ENCODE measurements at regions not wholly inside any gene's neighbourhood (a gene's known extent, or its start where the extent isn't known, plus 50 kb on each side); places are given as distances from the start of the nearest gene placed in this dataset.

- TF ChIP-seq CTCF (IDR thresholded peaks at IDR 0.05; ENCODE audit: low read depth, low read length) (no peak), EZH2phosphoT487 (IDR thresholded peaks at IDR 0.05; ENCODE audit: low read depth) (no peak)
These were observed 331.3 kb upstream of the KLF3 start for GRCh38 chr4:38332699-38333098.
